Activated naive CD8-positive, alpha-beta T cell treated with anti-CD3 and anti-CD28 coated beads, Interleukin-2, amount 50 U/mL, for 24 hours (primary cell): ENCODE measurements at regions not wholly inside any gene's neighbourhood (a gene's known extent, or its start where the extent isn't known, plus 50 kb on each side); places are given as distances from the start of the nearest gene placed in this dataset.
A peak's percentile ranks its signal among the peaks of the same experiment; 100 is the strongest.

Source experiments
- ATAC-seq: fragments of 150-1000 bp; cut with Tn5 transposase; one replicate; pipeline ENCODE4 v1.10.0; 2021
- DNase-seq: peaks from one replicate; pipeline ENCODE4 v3.0.0; 2021
- H3K27ac Mint-ChIP-seq: one replicate; pipeline ENCODE4 v1.8.0; 2021; ENCODE audit warnings: mild to moderate bottlenecking, mixed read lengths
- H3K27me3 Mint-ChIP-seq: one replicate; pipeline ENCODE4 v1.8.0; 2021; ENCODE audit warnings: mixed read lengths
- H3K36me3 Mint-ChIP-seq: one replicate; pipeline ENCODE4 v1.8.0; 2021; ENCODE audit warnings: low read depth, mixed read lengths
- H3K4me1 Mint-ChIP-seq: one replicate; pipeline ENCODE4 v1.8.0; 2021; ENCODE audit warnings: mixed read lengths
- H3K4me3 Mint-ChIP-seq: one replicate; pipeline ENCODE4 v1.8.0; 2021; ENCODE audit warnings: mild to moderate bottlenecking, moderate library complexity, mixed read lengths
- H3K9me3 Mint-ChIP-seq: one replicate; pipeline ENCODE4 v1.8.0; 2021; ENCODE audit warnings: mixed read lengths

DNA sequence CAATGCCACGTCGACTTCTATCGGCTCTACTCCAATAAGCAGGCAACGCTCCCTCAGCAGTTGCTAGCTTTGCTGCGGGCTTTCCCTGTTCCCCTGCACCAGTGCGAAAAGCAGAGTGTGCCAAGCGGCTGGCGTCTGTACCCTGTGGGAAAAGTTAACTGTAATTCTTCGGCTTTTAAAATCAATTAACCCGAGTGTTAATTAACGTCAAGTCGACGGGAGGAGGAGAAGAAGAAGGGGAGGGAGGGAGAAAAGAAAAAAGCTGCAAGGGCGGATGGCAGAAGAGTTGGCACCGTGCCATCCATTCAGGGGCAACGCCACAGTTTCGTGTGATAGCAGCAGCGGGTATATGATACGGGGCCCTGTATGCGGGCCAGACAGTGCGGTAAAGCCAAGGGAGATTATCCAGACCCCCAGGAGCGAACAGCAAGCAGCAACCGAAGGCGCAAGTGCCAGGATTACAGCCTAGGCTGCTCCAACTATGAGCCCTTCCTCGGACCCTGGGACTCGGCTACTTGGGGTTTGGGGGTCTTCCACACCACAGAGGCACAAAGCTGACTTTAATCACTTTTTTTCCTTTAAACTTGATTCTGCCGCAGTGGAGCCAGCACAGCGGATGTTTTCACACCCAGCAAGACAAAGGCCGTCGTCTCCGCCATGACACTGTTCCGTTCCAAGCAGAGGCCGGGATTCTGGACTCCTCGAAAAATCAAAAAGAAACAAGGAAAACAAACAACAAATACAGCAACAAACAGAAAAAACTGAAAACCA, 253.8 kb upstream of the PMFBP1 start:
- ATAC-seq (no peak), DNase-seq (no peak)
- H3K27ac Mint-ChIP-seq = no peak overlapping the region
- no peaks in the 10 kb centered on the region for H3K4me1 Mint-ChIP-seq
- peaks cover 28% of the 10 kb centered on the region for H3K9me3 Mint-ChIP-seq
- H3K4me3 Mint-ChIP-seq = no peak overlapping the region
- H3K36me3 Mint-ChIP-seq = peaks cover 34% of the 10 kb centered on the region
- no peaks in the 10 kb centered on the region for H3K27me3 Mint-ChIP-seq

DNA sequence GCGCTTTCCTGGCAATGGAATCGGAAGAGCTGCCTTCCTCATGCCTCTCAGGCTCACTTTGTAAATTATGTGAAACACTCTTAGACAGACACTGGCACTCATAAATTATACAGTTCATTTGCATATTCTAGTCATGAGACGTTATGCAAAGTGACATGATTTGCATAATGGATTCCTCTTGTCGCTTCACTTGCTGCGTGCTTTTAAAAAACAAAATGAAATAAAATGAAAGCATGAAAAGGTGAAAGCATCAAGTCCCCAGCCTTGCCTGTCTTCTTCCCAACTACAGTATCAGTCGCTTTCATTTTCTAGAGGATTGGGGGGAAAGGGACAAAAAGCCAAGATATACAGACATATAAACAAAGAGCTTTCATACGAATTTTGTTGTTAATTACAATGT, 252.8 kb upstream of the PMFBP1 start:
- no peak for DNase-seq
- Mint-ChIP-seq H3K4me1 (no peaks in the 10 kb centered on the region), H3K27me3 (no peaks in the 10 kb centered on the region), H3K36me3 (peaks cover 34% of the 10 kb centered on the region), H3K27ac (no peak overlapping the region), H3K9me3 (peaks cover 28% of the 10 kb centered on the region), H3K4me3 (no peak overlapping the region)
- ATAC-seq = no peak

DNA sequence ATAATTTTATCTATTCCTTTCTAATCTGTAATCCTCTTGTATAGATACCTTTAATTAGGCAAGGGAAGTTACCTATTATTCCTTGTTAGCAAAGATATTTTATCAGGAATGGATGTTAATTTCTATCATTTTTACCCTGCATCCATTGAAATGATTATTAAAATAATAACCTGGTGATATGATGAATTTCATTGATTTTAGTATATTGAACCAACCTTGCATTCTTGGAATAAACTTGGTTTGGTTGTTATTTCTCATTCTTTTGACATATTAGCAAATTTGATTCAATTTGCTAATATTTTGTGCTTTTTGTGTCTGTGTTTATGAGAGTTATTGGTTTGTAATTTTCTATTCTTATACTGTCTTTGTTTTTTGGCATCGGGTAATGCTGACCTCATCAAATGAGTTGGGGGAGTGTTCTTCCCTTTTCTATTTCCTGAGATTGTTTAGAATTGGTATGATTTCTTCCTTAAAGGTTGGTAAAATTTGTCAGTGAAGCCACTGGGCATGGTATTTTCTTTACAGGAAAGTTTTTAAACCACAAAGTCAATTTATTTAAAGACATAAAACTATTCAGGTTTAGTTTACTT, 250.4 kb upstream of the PMFBP1 start:
- H3K4me3 Mint-ChIP-seq = no peak overlapping the region
- H3K27me3 Mint-ChIP-seq = no peaks in the 10 kb centered on the region
- H3K36me3 Mint-ChIP-seq = peaks cover 34% of the 10 kb centered on the region
- no peaks in the 10 kb centered on the region for H3K4me1 Mint-ChIP-seq
- H3K27ac Mint-ChIP-seq = no peak overlapping the region
- peaks cover 28% of the 10 kb centered on the region for H3K9me3 Mint-ChIP-seq
- no peak for DNase-seq
- ATAC-seq = no peak

DNA sequence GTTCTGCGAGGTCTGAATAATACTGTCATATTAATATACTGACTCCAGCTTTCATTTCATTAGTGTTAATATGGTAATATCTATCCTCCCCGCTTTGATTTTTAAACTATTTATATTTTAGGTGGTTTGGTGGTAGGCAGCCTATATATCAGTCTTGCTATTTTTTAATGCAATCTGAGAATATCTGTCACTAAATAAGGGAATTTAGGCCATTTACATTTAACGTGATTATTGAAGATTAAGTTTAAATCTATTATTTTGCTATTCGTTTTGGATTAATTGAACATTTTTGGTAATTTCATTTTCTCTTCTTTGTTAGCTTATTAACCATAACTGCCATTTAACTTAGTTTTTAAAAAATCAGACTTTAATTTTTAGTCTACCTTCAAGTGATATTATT, 247.7 kb upstream of the PMFBP1 start:
- peaks cover 3% of the 10 kb centered on the region for H3K4me1 Mint-ChIP-seq
- no peak overlapping the region for H3K4me3 Mint-ChIP-seq
- peaks cover 30% of the 10 kb centered on the region for H3K9me3 Mint-ChIP-seq
- peaks cover 27% of the 10 kb centered on the region for H3K36me3 Mint-ChIP-seq
- no peak for DNase-seq
- H3K27me3 Mint-ChIP-seq = no peaks in the 10 kb centered on the region
- no peak for ATAC-seq
- no peak overlapping the region for H3K27ac Mint-ChIP-seq

DNA sequence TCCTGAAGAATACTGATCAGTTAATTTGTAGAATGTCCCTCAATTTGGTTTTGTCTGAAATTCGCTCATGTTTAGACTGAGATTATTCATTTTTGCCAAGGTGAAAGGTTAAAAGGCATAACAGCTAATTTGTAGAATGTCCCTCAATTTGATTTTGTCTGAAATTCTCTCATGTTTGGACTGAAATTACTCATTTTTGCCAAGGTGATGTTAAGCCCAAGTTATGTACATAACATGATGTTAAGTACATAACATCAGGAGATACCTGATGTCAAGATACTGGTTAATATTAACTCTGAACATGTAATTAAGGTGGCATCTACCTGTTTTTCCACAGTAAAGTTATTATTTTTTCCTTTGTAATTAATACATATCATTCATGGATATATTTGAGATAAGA, 243.4 kb upstream of the PMFBP1 start:
- no peaks in the 10 kb centered on the region for H3K27me3 Mint-ChIP-seq
- H3K9me3 Mint-ChIP-seq = peaks cover 7% of the 10 kb centered on the region
- H3K36me3 Mint-ChIP-seq = no peaks in the 10 kb centered on the region
- peaks cover 3% of the 10 kb centered on the region for H3K4me1 Mint-ChIP-seq
- ATAC-seq (no peak), DNase-seq (no peak)
- H3K27ac Mint-ChIP-seq = no peak overlapping the region
- H3K4me3 Mint-ChIP-seq = no peak overlapping the region

DNA sequence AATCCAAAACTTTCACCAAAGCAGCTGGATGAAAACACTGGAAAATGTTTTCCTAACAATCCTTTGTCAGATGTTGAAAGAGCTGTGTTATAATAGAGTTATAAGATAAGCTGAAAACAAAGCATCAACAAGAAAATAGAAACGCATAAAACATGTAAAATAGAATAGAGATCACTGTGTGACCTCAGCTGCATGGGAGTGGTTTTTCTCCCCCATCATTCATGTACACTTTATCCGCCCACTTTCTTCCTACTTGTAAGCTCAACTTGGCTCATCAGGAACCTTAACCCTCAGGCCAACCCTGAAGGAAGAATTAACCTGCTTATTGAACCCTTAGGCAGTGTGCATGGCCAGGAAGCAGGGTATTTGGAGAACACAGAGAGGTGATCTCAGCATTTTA, 238.5 kb upstream of the PMFBP1 start:
- DNase-seq = no peak
- Mint-ChIP-seq H3K4me3 (no peak overlapping the region), H3K9me3 (peaks cover 7% of the 10 kb centered on the region), H3K27ac (no peak overlapping the region), H3K4me1 (peaks cover 3% of the 10 kb centered on the region), H3K36me3 (no peaks in the 10 kb centered on the region), H3K27me3 (no peaks in the 10 kb centered on the region)
- no peak for ATAC-seq

DNA sequence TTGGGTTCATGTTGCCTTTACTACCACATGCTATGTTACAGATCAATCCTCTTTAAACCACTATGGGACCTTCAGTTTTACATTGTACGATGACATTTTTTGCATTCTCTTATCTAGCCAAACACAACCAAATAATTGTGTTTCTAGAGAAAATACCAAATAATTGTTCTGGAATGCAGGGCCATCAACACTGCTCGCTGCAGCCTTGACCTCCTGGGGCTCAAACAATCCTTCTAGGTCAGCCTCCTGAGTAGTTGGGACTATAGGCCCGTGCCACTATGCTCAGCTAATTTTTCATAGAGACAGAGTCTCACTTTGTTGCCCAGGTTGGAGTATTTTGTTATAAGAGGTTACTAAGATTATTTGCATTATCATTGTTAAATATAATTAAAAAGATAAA, 237.5 kb upstream of the PMFBP1 start:
- no peak for DNase-seq
- H3K27ac Mint-ChIP-seq = no peak overlapping the region
- H3K27me3 Mint-ChIP-seq = no peaks in the 10 kb centered on the region
- no peaks in the 10 kb centered on the region for H3K4me1 Mint-ChIP-seq
- no peaks in the 10 kb centered on the region for H3K9me3 Mint-ChIP-seq
- H3K4me3 Mint-ChIP-seq = no peak overlapping the region
- no peak for ATAC-seq
- H3K36me3 Mint-ChIP-seq = no peaks in the 10 kb centered on the region

DNA sequence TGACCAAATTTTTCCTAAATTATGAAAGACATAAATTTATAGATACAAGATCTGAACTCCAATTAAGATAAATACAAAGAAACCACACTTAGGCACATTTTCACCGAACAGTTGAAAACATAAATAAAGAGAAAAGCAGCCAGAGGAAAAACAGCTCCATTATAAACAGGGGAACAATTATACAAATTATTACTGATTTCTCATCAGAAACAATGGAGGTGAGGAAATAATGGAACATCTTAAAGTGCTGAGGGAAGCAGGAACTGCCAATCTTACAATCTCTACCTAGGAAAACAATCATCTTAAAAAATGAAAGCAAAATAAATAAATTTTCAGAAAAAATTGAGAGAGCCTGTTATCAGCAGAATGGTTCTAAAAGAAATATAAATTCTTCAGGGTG, 234.4 kb upstream of the PMFBP1 start:
- Mint-ChIP-seq H3K36me3 (no peaks in the 10 kb centered on the region), H3K4me1 (no peaks in the 10 kb centered on the region), H3K27me3 (no peaks in the 10 kb centered on the region), H3K4me3 (no peak overlapping the region), H3K9me3 (no peaks in the 10 kb centered on the region), H3K27ac (no peak overlapping the region)
- DNase-seq = no peak
- ATAC-seq = no peak

DNA sequence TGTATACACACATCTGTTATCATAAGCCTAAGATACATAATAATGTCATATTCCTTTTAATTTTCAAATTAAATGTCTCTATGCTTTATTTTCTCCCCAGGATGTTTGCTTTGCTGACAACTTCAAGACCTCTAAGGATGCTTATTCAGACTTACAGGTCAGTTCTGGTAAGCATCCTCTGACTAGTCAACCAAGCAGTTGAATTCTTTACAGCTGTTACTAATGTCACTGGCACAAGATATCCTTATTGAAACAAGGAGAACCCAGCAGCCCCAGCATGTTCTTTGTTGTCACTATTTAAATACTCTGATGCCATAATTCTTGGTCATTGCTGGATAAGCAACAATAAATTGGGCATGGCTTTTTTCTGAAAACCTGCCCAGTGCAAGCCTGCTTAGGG, 232.3 kb upstream of the PMFBP1 start:
- no peak for ATAC-seq
- Mint-ChIP-seq H3K36me3 (no peaks in the 10 kb centered on the region), H3K9me3 (no peaks in the 10 kb centered on the region), H3K4me3 (no peak overlapping the region), H3K27ac (no peak overlapping the region), H3K27me3 (no peaks in the 10 kb centered on the region), H3K4me1 (no peaks in the 10 kb centered on the region)
- DNase-seq = no peak

DNA sequence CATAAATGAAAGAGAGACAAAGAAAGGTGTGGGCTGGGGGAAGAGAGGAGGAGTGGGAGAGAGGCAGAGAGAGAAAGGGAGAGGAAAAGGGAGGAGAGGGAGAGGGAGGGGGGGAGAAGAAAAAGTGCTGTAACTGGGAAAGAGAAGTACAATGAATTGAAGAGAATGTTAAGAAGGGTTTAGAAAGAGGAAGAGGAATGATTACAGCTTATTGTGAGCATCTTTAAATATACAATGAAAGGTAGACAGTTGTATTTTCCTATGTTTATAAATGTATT, 229.1 kb upstream of the PMFBP1 start:
- Mint-ChIP-seq H3K4me1 (no peaks in the 10 kb centered on the region), H3K27ac (no peak overlapping the region), H3K4me3 (no peak overlapping the region), H3K27me3 (no peaks in the 10 kb centered on the region), H3K36me3 (no peaks in the 10 kb centered on the region), H3K9me3 (no peaks in the 10 kb centered on the region)
- ATAC-seq = no peak
- DNase-seq = no peak

DNA sequence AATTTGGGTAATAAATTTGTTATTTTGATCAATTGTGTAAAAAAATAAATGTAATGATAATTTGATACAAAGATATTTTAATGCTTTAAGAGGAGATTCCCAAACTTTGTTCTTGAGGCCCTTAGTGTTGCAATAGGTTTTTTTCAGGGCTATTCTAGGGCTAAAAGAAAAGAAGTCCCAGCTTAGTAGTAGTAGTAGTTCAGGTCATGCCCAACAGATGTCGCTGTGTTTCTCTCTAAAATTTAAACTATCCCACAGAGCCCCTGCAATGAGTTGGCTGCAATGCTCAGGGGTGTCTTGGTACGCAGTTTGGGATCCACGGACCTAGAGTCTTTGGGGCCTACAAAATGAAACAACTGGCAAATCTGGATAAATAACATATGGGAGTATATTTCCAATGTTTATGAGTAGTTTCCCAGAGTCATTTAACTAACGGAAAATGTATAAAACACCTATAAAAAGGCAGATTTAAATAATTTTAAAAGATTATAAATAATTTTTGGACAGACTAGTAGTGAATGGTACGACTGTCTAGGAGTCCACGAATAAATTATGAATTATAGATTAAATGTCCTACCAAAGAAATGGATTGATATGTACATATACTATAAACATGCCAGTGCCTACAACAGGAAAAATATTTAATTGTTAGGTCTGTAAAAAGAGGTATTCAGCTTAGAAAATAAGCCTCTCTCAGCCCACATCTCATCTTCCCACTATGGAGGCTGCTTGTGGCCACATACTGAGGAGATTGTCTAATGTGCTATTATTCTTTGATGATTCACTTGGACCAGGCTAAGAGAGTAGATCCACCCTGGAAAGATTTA, 228.5 kb upstream of the PMFBP1 start:
- H3K36me3 Mint-ChIP-seq = no peaks in the 10 kb centered on the region
- no peaks in the 10 kb centered on the region for H3K27me3 Mint-ChIP-seq
- no peak overlapping the region for H3K4me3 Mint-ChIP-seq
- ATAC-seq = no peak
- peak; percentile 26 for DNase-seq
- no peak overlapping the region for H3K27ac Mint-ChIP-seq
- no peaks in the 10 kb centered on the region for H3K9me3 Mint-ChIP-seq
- H3K4me1 Mint-ChIP-seq = no peaks in the 10 kb centered on the region

DNA sequence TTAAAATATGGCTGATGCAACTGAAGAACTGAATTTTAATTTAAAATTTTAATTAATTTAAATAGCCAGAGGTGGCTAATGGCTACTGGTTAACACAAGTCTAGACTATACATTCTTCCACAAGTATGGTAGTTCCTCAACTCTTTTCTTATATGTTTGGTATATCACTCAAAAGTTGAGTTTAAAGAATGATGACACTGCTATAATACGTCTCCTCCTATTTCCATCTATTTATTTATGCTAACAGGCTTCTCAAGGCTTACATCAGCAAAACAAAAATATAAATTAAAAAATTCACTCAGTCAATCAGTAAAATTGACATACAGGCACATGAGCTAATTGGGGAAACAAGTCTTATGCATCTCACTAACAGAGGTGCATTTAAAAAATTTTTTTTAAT, 227.9 kb upstream of the PMFBP1 start:
- no peak overlapping the region for H3K27ac Mint-ChIP-seq
- no peaks in the 10 kb centered on the region for H3K27me3 Mint-ChIP-seq
- H3K36me3 Mint-ChIP-seq = peaks cover 1% of the 10 kb centered on the region
- ATAC-seq (no peak), DNase-seq (no peak)
- no peaks in the 10 kb centered on the region for H3K4me1 Mint-ChIP-seq
- no peak overlapping the region for H3K4me3 Mint-ChIP-seq
- H3K9me3 Mint-ChIP-seq = peaks cover 2% of the 10 kb centered on the region

DNA sequence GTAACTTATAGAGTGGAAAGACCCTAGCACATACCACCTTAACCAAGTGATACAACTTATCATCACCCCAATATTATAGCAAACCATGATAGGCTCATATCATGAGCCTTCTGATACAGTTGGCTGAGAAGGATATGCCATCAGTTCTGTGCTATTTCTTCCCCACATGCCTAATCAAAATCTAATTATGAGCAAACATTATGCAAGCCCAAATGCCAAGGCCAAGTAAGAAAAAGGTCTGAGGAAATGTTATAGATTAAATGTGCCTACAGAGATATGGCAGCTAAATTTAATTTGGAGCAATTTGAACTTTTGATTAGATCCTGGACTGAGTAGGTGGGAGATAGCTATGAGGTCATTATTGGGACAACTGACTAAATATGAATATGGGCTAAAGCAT, 225.9 kb upstream of the PMFBP1 start:
- H3K4me1 Mint-ChIP-seq = no peaks in the 10 kb centered on the region
- no peak overlapping the region for H3K27ac Mint-ChIP-seq
- peaks cover 8% of the 10 kb centered on the region for H3K36me3 Mint-ChIP-seq
- ATAC-seq = no peak
- H3K9me3 Mint-ChIP-seq = peaks cover 13% of the 10 kb centered on the region
- no peaks in the 10 kb centered on the region for H3K27me3 Mint-ChIP-seq
- DNase-seq = no peak
- no peak overlapping the region for H3K4me3 Mint-ChIP-seq

DNA sequence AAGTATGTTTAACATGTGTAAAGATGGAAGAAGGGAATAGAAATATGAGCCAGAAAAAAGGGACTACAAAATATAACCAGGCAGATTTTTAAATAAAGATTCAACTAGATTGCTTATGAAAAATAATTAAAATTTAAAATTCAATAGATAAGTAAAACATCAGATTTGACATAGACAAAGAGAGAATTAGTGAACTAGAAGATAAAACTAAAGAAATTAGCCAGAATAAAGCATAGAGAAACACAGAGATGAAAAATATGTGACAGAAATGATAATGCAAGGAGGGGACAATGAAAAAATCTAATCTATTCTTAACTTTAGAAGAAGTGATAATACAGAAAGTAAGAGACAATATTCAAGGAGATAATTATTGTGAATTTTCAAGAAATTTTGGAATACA, 222.6 kb upstream of the PMFBP1 start:
- Mint-ChIP-seq H3K27ac (no peak overlapping the region), H3K36me3 (peaks cover 8% of the 10 kb centered on the region), H3K4me3 (no peak overlapping the region), H3K4me1 (no peaks in the 10 kb centered on the region), H3K9me3 (peaks cover 13% of the 10 kb centered on the region), H3K27me3 (no peaks in the 10 kb centered on the region)
- ATAC-seq (no peak), DNase-seq (no peak)

DNA sequence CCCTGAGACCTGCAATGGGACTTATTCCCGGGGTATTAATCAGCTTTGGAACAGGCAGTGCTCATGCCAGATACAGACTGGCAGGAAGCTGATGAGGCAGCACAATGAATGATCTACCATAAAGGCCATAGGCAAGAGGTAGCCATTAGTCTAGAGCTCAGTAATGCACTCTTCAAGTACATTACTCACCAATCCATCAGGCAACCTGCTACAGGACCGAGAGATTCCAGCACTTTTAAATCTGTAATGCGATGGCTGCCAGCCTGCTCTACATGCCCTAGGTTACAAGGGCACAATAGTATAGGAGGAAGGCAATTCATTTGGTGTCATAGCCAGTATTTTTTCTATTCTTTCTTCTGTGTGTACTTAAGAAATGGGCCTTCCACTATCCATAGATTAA, 217.8 kb upstream of the PMFBP1 start:
- H3K36me3 Mint-ChIP-seq = peaks cover 20% of the 10 kb centered on the region
- no peaks in the 10 kb centered on the region for H3K4me1 Mint-ChIP-seq
- ATAC-seq (no peak), DNase-seq (no peak)
- no peak overlapping the region for H3K27ac Mint-ChIP-seq
- no peak overlapping the region for H3K4me3 Mint-ChIP-seq
- H3K9me3 Mint-ChIP-seq = peaks cover 29% of the 10 kb centered on the region
- H3K27me3 Mint-ChIP-seq = no peaks in the 10 kb centered on the region
